Neural progenitor cell (in vitro differentiated cells): ENCODE measurements at regions not wholly inside any gene's neighbourhood (a gene's known extent, or its start where the extent isn't known, plus 50 kb on each side); places are given as distances from the start of the nearest gene placed in this dataset.

Experiments used
- DNase-seq: peaks from one replicate; pipeline ENCODE4 v3.0.0-alpha.2; 2016; ENCODE audit warnings: low spot score
- H2AFZ ChIP-seq: fragments of 200-600 bp; sonication (generic); replicated peaks from 2 replicates; pipeline ENCODE4 v1.6.1; 2016; ENCODE audit warnings: antibody characterized with exemption
- H3F3A ChIP-seq: fragments of 200-600 bp; sonication (generic); 2 replicates; pipeline ENCODE4 v1.6.1; 2016; ENCODE audit warnings: antibody characterized with exemption, low read depth
- H3K27ac ChIP-seq: fragments of 200-600 bp; sonication (generic); 2 replicates; pipeline ENCODE4 v1.5.1; 2016; ENCODE audit warnings: mild to moderate bottlenecking
- H3K27me3 ChIP-seq: fragments of 200-600 bp; sonication (generic); 2 replicates; pipeline ENCODE4 v1.6.1; 2016; ENCODE audit warnings: mild to moderate bottlenecking, moderate library complexity
- H3K36me3 ChIP-seq: fragments of 200-600 bp; sonication (generic); 2 replicates; pipeline ENCODE4 v1.5.1; 2016
- H3K4me1 ChIP-seq: fragments of 200-600 bp; sonication (generic); 2 replicates; pipeline ENCODE4 v1.6.1; 2016; ENCODE audit warnings: mixed run types
- H3K4me2 ChIP-seq: fragments of 200-600 bp; sonication (generic); 2 replicates; pipeline ENCODE4 v1.6.1; 2016
- H3K4me3 ChIP-seq: fragments of 200-600 bp; sonication (generic); 2 replicates; pipeline ENCODE4 v1.5.1; 2016
- H3K79me2 ChIP-seq: fragments of 200-600 bp; sonication (generic); 2 replicates; pipeline ENCODE4 v1.6.1; 2016; ENCODE audit warnings: low read depth
- H3K9ac ChIP-seq: fragments of 200-600 bp; sonication (generic); 2 replicates; pipeline ENCODE4 v1.6.1; 2016
- H3K9me3 ChIP-seq: fragments of 200-600 bp; sonication (generic); 2 replicates; pipeline ENCODE4 v1.5.1; 2016; ENCODE audit warnings: low read depth
- H4K20me1 ChIP-seq: fragments of 200-600 bp; sonication (generic); 2 replicates; pipeline ENCODE4 v1.6.1; 2016; ENCODE audit warnings: low read depth
- H3K27ac Mint-ChIP-seq: 3 replicates; pipeline ENCODE4 v1.8.0; 2021; ENCODE audit warnings: mixed read lengths
- H3K27me3 Mint-ChIP-seq: 2 replicates; pipeline ENCODE4 v1.8.0; 2022; ENCODE audit warnings: low read depth, mild to moderate bottlenecking, inconsistent platforms, moderate library complexity, mixed read lengths; ENCODE audit not compliant: insufficient read depth
- H3K36me3 Mint-ChIP-seq: 3 replicates; pipeline ENCODE4 v1.8.0; 2021; ENCODE audit warnings: mixed read lengths
- H3K4me1 Mint-ChIP-seq: 3 replicates; pipeline ENCODE4 v1.8.0; 2021; ENCODE audit warnings: mixed read lengths
- H3K4me3 Mint-ChIP-seq: 3 replicates; pipeline ENCODE4 v1.8.0; 2021; ENCODE audit warnings: mild to moderate bottlenecking, moderate library complexity, mixed read lengths
- H3K9me3 Mint-ChIP-seq: 3 replicates; pipeline ENCODE4 v1.8.0; 2020; ENCODE audit warnings: mixed read lengths
- EZH2 ChIP-seq: fragments of 200-600 bp; sonication (generic); IDR thresholded peaks from 2 replicates; pipeline ENCODE4 v1.6.1; 2017; ENCODE audit warnings: antibody characterized with exemption, mild to moderate bottlenecking, moderate library complexity
- EZH2phosphoT487 ChIP-seq: fragments of 200-600 bp; sonication (generic); IDR thresholded peaks from 2 replicates; pipeline ENCODE4 v1.6.1; 2017; ENCODE audit warnings: antibody characterized with exemption
- TF ChIP-seq, protein P1 (sequence below): fragments of 200-600 bp; sonication (generic); IDR thresholded peaks from 2 replicates; pipeline ENCODE4 v1.5.1; 2017; ENCODE audit warnings: antibody characterized with exemption, mild to moderate bottlenecking

DNA sequence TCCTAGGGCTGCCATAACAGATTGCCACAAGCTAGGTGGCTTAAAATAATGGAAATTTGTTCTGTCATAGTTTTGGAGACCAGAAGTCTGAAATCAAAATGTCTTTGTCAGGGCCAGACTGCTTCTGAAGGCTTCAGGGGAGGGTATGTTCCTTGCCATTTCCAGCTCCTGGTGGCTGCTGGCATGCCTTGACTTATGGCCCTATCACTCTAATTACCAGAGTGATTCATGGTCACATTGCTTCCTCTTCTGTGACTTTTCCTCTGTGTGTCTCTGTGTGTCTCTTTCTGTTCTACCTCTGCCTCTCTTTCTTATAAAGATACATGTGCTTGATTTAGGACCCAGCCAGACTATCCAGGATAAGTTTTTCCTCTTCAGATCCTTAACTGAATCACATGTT lies 635.2 kb upstream of the IMPG1 start:
- Histone ChIP-seq H3K4me2 (no peak overlapping the region), H3F3A (no peaks in the 10 kb centered on the region), H3K9ac (no peak overlapping the region), H3K79me2 (no peaks in the 10 kb centered on the region), H3K27me3 (no peaks in the 10 kb centered on the region), H3K4me1 (no peaks in the 10 kb centered on the region), H3K4me3 (no peak overlapping the region), H3K9me3 (no peaks in the 10 kb centered on the region), H3K27ac (no peak overlapping the region), H4K20me1 (no peaks in the 10 kb centered on the region), H3K36me3 (no peaks in the 10 kb centered on the region), H2AFZ (no peak overlapping the region)
- DNase-seq, result no peak
- Mint-ChIP-seq H3K36me3 (no peaks in the 10 kb centered on the region), H3K9me3 (no peaks in the 10 kb centered on the region), H3K27ac (no peak overlapping the region), H3K4me3 (no peak overlapping the region), H3K4me1 (peaks cover 5% of the 10 kb centered on the region), H3K27me3 (peaks cover 2% of the 10 kb centered on the region)
- TF ChIP-seq EZH2 (no peak), EZH2phosphoT487 (no peak)
- TF ChIP-seq, protein P1, sequence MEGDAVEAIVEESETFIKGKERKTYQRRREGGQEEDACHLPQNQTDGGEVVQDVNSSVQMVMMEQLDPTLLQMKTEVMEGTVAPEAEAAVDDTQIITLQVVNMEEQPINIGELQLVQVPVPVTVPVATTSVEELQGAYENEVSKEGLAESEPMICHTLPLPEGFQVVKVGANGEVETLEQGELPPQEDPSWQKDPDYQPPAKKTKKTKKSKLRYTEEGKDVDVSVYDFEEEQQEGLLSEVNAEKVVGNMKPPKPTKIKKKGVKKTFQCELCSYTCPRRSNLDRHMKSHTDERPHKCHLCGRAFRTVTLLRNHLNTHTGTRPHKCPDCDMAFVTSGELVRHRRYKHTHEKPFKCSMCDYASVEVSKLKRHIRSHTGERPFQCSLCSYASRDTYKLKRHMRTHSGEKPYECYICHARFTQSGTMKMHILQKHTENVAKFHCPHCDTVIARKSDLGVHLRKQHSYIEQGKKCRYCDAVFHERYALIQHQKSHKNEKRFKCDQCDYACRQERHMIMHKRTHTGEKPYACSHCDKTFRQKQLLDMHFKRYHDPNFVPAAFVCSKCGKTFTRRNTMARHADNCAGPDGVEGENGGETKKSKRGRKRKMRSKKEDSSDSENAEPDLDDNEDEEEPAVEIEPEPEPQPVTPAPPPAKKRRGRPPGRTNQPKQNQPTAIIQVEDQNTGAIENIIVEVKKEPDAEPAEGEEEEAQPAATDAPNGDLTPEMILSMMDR, result no peak

DNA sequence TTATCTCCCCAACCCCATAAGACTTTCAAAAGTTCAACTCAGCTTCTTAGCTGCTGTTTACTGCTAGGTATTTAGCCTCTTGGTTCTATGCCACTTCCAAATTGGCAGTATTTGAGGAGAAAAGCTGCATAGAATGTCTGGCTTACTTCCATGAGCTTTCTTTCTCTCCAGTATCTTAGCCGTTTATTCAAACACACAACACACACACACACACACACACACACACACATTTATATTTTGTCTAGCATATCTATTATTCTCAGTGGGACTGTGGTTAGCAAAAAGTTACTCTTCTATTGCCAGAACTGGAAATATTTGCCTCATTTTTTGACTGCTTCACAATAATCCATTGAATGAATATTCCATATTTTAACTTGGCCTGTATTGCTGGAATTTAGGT lies 634.2 kb upstream of the IMPG1 start:
- Mint-ChIP-seq H3K4me3 (no peak overlapping the region), H3K36me3 (no peaks in the 10 kb centered on the region), H3K27ac (no peak overlapping the region), H3K9me3 (no peaks in the 10 kb centered on the region), H3K4me1 (peaks cover 15% of the 10 kb centered on the region), H3K27me3 (peaks cover 2% of the 10 kb centered on the region)
- Histone ChIP-seq H3K36me3 (no peaks in the 10 kb centered on the region), H3F3A (no peaks in the 10 kb centered on the region), H2AFZ (no peak overlapping the region), H3K4me3 (no peak overlapping the region), H3K4me2 (no peak overlapping the region), H3K27ac (no peak overlapping the region), H3K4me1 (no peaks in the 10 kb centered on the region), H3K9ac (no peak overlapping the region), H3K79me2 (no peaks in the 10 kb centered on the region), H3K9me3 (no peaks in the 10 kb centered on the region), H3K27me3 (no peaks in the 10 kb centered on the region), H4K20me1 (no peaks in the 10 kb centered on the region)
- no peak for DNase-seq
- TF ChIP-seq, protein P1, result no peak
- no peak for TF ChIP-seq EZH2phosphoT487
- no peak for TF ChIP-seq EZH2

DNA sequence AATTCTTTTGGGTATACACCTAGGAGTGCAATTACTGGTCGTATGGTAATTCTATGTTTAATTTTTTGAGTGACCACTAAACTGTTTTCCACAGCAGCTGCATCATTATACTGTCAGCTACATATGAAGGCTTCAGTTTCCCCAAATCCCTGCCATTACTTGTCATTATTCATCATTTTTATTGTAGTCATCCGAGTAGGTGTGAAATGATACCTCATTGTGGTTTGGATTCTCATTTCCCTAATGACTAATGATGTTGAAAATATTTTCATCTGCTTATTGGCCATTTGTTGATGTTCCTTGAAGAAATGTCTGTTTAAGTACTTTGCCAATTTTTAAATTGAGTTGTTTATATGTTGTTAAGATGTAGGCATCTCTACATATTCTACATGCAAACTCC lies 633.6 kb upstream of the IMPG1 start:
- Histone ChIP-seq H3K4me1 (no peaks in the 10 kb centered on the region), H3K4me3 (no peak overlapping the region), H3F3A (no peaks in the 10 kb centered on the region), H3K36me3 (no peaks in the 10 kb centered on the region), H3K79me2 (no peaks in the 10 kb centered on the region), H4K20me1 (no peaks in the 10 kb centered on the region), H2AFZ (no peak overlapping the region), H3K27ac (no peak overlapping the region), H3K9ac (no peak overlapping the region), H3K9me3 (no peaks in the 10 kb centered on the region), H3K27me3 (no peaks in the 10 kb centered on the region), H3K4me2 (no peak overlapping the region)
- H3K27ac Mint-ChIP-seq, result no peak overlapping the region
- H3K9me3 Mint-ChIP-seq, result no peaks in the 10 kb centered on the region
- peaks cover 2% of the 10 kb centered on the region for H3K27me3 Mint-ChIP-seq
- no peak for DNase-seq
- TF ChIP-seq EZH2 (no peak), EZH2phosphoT487 (no peak)
- TF ChIP-seq, protein P1, result no peak
- no peaks in the 10 kb centered on the region for H3K36me3 Mint-ChIP-seq
- no peak overlapping the region for H3K4me3 Mint-ChIP-seq
- H3K4me1 Mint-ChIP-seq, result peaks cover 18% of the 10 kb centered on the region

DNA sequence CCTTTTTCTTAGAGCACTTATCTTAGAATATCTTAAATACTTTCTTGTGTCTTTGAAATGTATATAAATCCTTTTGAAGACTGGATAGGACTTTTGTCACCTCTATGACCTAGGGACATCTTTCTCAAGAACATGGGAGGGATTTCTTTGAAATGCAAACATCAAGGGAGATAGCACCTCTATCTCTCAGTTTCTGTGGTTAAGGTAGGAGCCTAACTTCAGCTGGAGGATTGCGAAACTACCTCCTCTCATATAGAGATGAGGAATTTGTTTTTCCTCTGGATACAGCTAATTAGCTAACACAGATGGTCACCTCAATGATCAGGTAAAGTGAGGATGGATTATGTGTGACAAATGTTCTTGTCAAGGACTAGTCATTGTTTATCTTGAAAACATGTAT lies 631.3 kb upstream of the IMPG1 start:
- H3K27ac ChIP-seq, result no peak overlapping the region
- H3K27ac Mint-ChIP-seq, result no peak overlapping the region
- no peaks in the 10 kb centered on the region for H4K20me1 ChIP-seq
- H3K4me3 ChIP-seq, result no peak overlapping the region
- H3K36me3 ChIP-seq, result no peaks in the 10 kb centered on the region
- no peaks in the 10 kb centered on the region for H3K79me2 ChIP-seq
- no peak overlapping the region for H3K9ac ChIP-seq
- no peaks in the 10 kb centered on the region for H3K36me3 Mint-ChIP-seq
- TF ChIP-seq, protein P1, result no peak
- no peak for TF ChIP-seq EZH2phosphoT487
- no peak for TF ChIP-seq EZH2
- H3K9me3 ChIP-seq, result no peaks in the 10 kb centered on the region
- no peak overlapping the region for H3K4me2 ChIP-seq
- H2AFZ ChIP-seq, result no peak overlapping the region
- H3K4me3 Mint-ChIP-seq, result no peak overlapping the region
- H3K27me3 Mint-ChIP-seq, result peaks cover 2% of the 10 kb centered on the region
- peaks cover 18% of the 10 kb centered on the region for H3K4me1 Mint-ChIP-seq
- H3K27me3 ChIP-seq, result no peaks in the 10 kb centered on the region
- no peak for DNase-seq
- no peaks in the 10 kb centered on the region for H3K9me3 Mint-ChIP-seq
- no peaks in the 10 kb centered on the region for H3K4me1 ChIP-seq
- H3F3A ChIP-seq, result no peaks in the 10 kb centered on the region
